Uterus (tissue), 2 donors: ENCODE measurements at regions not wholly inside any gene's neighbourhood (a gene's known extent, or its start where the extent isn't known, plus 50 kb on each side); places are given as distances from the start of the nearest gene placed in this dataset.

Source experiments
- POLR2A ChIP-seq, 2 donors: fragments of 450-650 bp; IDR thresholded peaks; one replicate each; pipeline ENCODE4 v1.6.1; 2016; ENCODE audit warnings: antibody characterized with exemption in 2 of 2, mild to moderate bottlenecking in 1 of 2, moderate library complexity in 1 of 2
- TF ChIP-seq, protein P1 (sequence below), 4 experiments: fragments of 200-600 bp in 2 of 4; fragments of 450-650 bp in 2 of 4; sonication (generic) in 2 of 4; IDR thresholded peaks; one replicate each; pipeline ENCODE4 v1.5.1; 2016 to 2019; ENCODE audit warnings: antibody characterized with exemption in 4 of 4, mild to moderate bottlenecking in 2 of 4, moderate library complexity in 1 of 4

DNA sequence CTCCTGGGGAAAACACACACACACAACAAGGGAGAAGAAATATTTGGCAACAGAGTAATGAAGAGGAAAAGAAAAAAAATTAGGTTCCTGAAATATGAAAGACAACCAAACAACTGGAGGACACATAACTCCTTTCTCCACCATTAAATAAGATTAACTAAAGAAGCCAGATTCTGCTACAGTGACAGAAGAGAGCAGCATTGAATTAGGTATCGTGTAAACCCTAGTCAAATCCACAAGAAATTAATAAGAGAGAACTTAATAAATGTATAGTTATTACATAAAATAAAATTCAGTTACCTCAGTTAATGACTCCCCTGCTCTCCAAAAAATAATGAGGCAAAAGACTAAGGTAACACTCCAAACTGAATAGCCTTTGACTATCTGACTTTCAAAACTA is 306.7 kb downstream of the CRPPA start:
- TF ChIP-seq, protein P1, sequence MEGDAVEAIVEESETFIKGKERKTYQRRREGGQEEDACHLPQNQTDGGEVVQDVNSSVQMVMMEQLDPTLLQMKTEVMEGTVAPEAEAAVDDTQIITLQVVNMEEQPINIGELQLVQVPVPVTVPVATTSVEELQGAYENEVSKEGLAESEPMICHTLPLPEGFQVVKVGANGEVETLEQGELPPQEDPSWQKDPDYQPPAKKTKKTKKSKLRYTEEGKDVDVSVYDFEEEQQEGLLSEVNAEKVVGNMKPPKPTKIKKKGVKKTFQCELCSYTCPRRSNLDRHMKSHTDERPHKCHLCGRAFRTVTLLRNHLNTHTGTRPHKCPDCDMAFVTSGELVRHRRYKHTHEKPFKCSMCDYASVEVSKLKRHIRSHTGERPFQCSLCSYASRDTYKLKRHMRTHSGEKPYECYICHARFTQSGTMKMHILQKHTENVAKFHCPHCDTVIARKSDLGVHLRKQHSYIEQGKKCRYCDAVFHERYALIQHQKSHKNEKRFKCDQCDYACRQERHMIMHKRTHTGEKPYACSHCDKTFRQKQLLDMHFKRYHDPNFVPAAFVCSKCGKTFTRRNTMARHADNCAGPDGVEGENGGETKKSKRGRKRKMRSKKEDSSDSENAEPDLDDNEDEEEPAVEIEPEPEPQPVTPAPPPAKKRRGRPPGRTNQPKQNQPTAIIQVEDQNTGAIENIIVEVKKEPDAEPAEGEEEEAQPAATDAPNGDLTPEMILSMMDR (IDR thresholded peaks at IDR 0.05): no peak
- TF ChIP-seq POLR2A (IDR thresholded peaks at IDR 0.05): no peak
